Spleen (tissue), 11 donors: ENCODE measurements at regions not wholly inside any gene's neighbourhood (a gene's known extent, or its start where the extent isn't known, plus 50 kb on each side); places are given as distances from the start of the nearest gene placed in this dataset.
A peak's percentile ranks its signal among the peaks of the same experiment; 100 is the strongest.

Experiments used
- DNase-seq: peaks from one replicate; pipeline ENCODE4 v3.0.0-alpha.2; 2020
- H3K27ac ChIP-seq, 8 donors: fragments of 200-600 bp; sonication (generic) in 7 of 8; 1 replicate in 4 of 8; 2 replicates in 4 of 8; pipeline versions ENCODE4 v1.5.0 to v1.8.0; 2016 to 2021; ENCODE audit warnings: inconsistent platforms in 4 of 8, mild to moderate bottlenecking in 4 of 8, moderate library complexity in 1 of 8
- H3K27me3 ChIP-seq, 7 donors: fragments of 200-600 bp; sonication (generic) in 6 of 7; replicated peaks in 1 of 7; 1 replicate in 4 of 7; 2 replicates in 3 of 7; pipeline versions ENCODE4 v1.5.0 to v1.8.0; 2016 to 2021; ENCODE audit warnings: inconsistent platforms in 3 of 7, mild to moderate bottlenecking in 1 of 7
- H3K36me3 ChIP-seq, 6 donors: fragments of 200-600 bp; sonication (generic) in 5 of 6; 1 replicate in 4 of 6; 2 replicates in 2 of 6; pipeline versions ENCODE4 v1.5.0 to v1.8.0; 2016 to 2021; ENCODE audit warnings: inconsistent platforms in 2 of 6
- H3K4me1 ChIP-seq, 6 donors: fragments of 200-600 bp; sonication (generic) in 5 of 6; 1 replicate in 3 of 6; 2 replicates in 3 of 6; pipeline versions ENCODE4 v1.5.0 to v1.8.0; 2016 to 2021; ENCODE audit warnings: inconsistent platforms in 3 of 6
- H3K4me3 ChIP-seq, 8 donors: fragments of 200-600 bp; sonication (generic) in 7 of 8; 1 replicate in 4 of 8; 2 replicates in 4 of 8; pipeline versions ENCODE4 v1.5.0 to v1.8.0; 2016 to 2021; ENCODE audit warnings: inconsistent platforms in 4 of 8, mild to moderate bottlenecking in 4 of 8, moderate library complexity in 2 of 8
- H3K9me3 ChIP-seq, 8 donors: fragments of 200-600 bp; sonication (generic) in 7 of 8; 1 replicate in 4 of 8; 2 replicates in 4 of 8; pipeline versions ENCODE4 v1.5.0 to v1.8.0; 2016 to 2021; ENCODE audit warnings: inconsistent platforms in 4 of 8
- POLR2A ChIP-seq, 3 donors: fragments of 450-650 bp; IDR thresholded peaks; one replicate each; pipeline ENCODE4 v1.5.1; 2017; ENCODE audit warnings: antibody characterized with exemption in 3 of 3, mild to moderate bottlenecking in 1 of 3
- POLR2AphosphoS5 ChIP-seq, 3 donors: sonication (generic); formaldehyde crosslinking; IDR thresholded peaks; one replicate each; pipeline ENCODE4 v1.5.1; 2017; ENCODE audit warnings: antibody characterized with exemption in 3 of 3
- WGBS, 5 donors: extraction: QIAGEN DNeasy Blood & Tissue Kit in 3 of 5; methylation state at CpG; one replicate each; pipeline versions ENCODE4 v1.1.5 to v1.1.7; 2013 to 2018; 5-methylcytosine and 5-hydroxymethylcytosine counted together
- intact Hi-C: fragments of 100-400 bp; cut with DNase I; formaldehyde crosslinking; loops from one replicate; pipeline ENCODE4 v1.15.0; 2023; ENCODE audit warnings: low total_unique reads
- TF ChIP-seq, protein P1 (sequence below), 11 experiments: fragments of 200-600 bp in 7 of 11; fragments of 450-650 bp in 4 of 11; sonication (generic) in 4 of 11; IDR thresholded peaks in 8 of 11; conservative IDR thresholded peaks in 3 of 11; 1 replicate in 7 of 11; 2 replicates in 4 of 11; pipeline versions ENCODE4 v1.4.0 to v1.8.0; 2016 to 2021; ENCODE audit warnings: antibody characterized with exemption in 11 of 11, inconsistent platforms in 4 of 11, mild to moderate bottlenecking in 1 of 11
- donor health status: healthy with polysubstance abuse.
- donor health status: DM: no; HTN: no; CAD: no; lungs with moderate emphysema.
- donor health status: DM: no; HTN: no; CAD: no.
- donor health status: Bipolar disorder and iron deficiency.
- donor health status: healthy.
- donor health status: DM: no; HTN: no; CAD: no.
- donor health status: DM: yes; HTN: yes; CAD: no.

DNA sequence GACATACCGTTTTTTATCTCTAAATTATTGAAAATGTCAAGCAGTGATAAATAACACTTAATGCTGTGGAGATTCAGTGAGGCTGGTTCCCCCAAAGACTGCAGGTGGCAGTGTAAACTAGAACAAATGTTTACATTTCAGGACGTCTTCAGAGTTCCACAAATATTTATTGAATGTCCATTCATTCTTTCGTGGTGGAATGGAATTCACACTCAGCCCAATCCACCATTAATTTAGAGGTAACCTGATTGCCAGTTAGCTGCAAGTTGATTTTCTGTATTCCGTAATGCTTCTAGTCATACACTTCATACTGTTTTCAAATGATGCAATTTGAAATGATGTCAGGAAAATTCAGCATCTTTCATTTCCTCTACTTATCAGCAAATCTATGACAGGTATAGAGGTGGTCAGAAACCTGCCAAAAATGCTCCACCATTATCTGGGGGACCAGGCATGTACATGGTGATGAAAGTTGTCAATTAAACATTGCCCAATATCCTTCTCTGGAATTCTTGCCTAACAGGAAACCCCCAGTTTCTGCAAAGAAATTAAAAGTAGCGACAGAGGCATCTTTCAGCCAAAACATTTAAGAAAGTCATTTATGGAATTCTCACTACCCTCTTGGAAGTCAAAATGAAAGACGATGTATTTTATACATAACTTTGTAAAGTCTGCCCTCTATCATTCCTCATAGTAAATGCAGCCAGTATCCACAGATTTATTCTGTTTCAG, 94.3 kb upstream of the BMAL1 start:
- TF ChIP-seq POLR2A (IDR thresholded peaks at IDR 0.05): no peak
- TF ChIP-seq, protein P1, sequence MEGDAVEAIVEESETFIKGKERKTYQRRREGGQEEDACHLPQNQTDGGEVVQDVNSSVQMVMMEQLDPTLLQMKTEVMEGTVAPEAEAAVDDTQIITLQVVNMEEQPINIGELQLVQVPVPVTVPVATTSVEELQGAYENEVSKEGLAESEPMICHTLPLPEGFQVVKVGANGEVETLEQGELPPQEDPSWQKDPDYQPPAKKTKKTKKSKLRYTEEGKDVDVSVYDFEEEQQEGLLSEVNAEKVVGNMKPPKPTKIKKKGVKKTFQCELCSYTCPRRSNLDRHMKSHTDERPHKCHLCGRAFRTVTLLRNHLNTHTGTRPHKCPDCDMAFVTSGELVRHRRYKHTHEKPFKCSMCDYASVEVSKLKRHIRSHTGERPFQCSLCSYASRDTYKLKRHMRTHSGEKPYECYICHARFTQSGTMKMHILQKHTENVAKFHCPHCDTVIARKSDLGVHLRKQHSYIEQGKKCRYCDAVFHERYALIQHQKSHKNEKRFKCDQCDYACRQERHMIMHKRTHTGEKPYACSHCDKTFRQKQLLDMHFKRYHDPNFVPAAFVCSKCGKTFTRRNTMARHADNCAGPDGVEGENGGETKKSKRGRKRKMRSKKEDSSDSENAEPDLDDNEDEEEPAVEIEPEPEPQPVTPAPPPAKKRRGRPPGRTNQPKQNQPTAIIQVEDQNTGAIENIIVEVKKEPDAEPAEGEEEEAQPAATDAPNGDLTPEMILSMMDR (IDR thresholded peaks at IDR 0.05 in 8 of 11, conservative IDR thresholded peaks at IDR 0.05 in 3 of 11): peak in 8 of 11 experiments; percentile 8 to 37 (median 31)
- intact Hi-C loops: loop anchor here (10.0 kb wide), 1 partner anchor 218 kb away; no protein-coding TSS in a partner anchor
- H3K4me3 ChIP-seq: peak overlapping the region in 1 of 8 donors; percentile 37

DNA sequence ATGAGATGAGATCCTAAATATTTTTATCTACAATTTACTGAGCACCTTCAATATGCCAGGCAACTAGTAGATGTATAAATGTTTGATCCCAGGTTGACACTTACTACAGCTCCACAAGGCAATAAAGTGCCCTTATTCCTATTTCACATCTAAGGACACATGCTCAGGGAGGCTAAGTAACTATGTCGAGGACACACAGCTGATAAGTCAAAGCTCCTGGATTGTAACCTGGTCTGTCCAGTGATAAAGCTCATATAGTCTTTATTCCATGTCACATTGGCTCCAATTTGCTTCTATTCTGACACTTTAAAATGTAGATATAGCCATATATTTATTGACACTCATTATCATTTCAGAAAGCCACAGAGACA, 93.8 kb upstream of the BMAL1 start:
- H3K36me3 ChIP-seq: no peaks in the 10 kb centered on the region
- peaks cover 0 to 8% (median 6%) of the 10 kb centered on the region in 6 donors for H3K4me1 ChIP-seq
- 85 to 98% (median 88%) methylated on average over 1 of the region's 1 CpG for WGBS, 5 donors
- no peaks in the 10 kb centered on the region for H3K27me3 ChIP-seq
- no peak for TF ChIP-seq POLR2AphosphoS5 (IDR thresholded peaks at IDR 0.05)
- no peak for TF ChIP-seq POLR2A (IDR thresholded peaks at IDR 0.05)
- TF ChIP-seq, protein P1 (IDR thresholded peaks at IDR 0.05 in 8 of 11, conservative IDR thresholded peaks at IDR 0.05 in 3 of 11): no peak
- H3K4me3 ChIP-seq: peak overlapping the region in 1 of 8 donors; percentile 37
- H3K9me3 ChIP-seq: peaks cover 6 to 25% (median 22%) of the 10 kb centered on the region in 8 donors
- DNase-seq: no peak
- no peak overlapping the region for H3K27ac ChIP-seq
- intact Hi-C loops: loop anchor here (10.0 kb wide), 1 partner anchor 219 kb away; no protein-coding TSS in a partner anchor

More for the DNA sequence above, 94.3 kb upstream of the BMAL1 start:
- no peak for DNase-seq
- WGBS, 5 donors: 10 to 18% (median 13%) methylated on average over 6 of the region's 6 CpGs
- H3K4me1 ChIP-seq: peaks cover 0 to 8% (median 6%) of the 10 kb centered on the region in 6 donors
- H3K9me3 ChIP-seq: peaks cover 3 to 20% (median 17%) of the 10 kb centered on the region in 8 donors
- no peak overlapping the region for H3K27ac ChIP-seq
- no peaks in the 10 kb centered on the region for H3K27me3 ChIP-seq
- H3K36me3 ChIP-seq: no peaks in the 10 kb centered on the region

DNA sequence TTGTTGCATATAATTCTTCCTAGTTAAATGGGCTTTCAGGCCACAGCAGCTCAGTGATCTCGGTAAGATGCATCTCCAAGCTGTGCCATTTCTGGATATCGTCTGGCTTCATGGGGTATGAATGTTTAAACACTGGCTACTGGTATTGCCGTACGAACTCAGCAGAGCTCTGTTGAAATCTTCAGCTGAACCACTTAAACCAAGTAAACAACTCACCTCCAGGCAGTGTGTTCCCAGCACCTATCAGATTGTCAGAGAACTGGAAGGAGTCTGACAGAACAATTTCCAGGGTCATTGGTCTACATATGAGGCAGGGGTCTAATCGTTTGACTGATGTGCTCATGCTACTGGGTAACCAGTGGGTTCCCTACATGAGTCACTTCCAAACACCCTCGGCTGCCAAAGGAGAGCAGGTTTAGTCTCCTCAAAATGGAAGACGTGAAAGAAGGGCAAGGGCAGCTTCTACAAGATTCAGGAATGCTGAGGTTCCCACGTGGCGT, 93.2 kb upstream of the BMAL1 start:
- intact Hi-C loops: loop anchor here (10.0 kb wide), 1 partner anchor 220 kb away; no protein-coding TSS in a partner anchor
- H3K4me1 ChIP-seq: peaks cover 0 to 8% (median 6%) of the 10 kb centered on the region in 6 donors
- peaks cover 6 to 30% (median 24%) of the 10 kb centered on the region in 8 donors for H3K9me3 ChIP-seq
- 76 to 86% (median 77%) methylated on average over 9 of the region's 9 CpGs for WGBS, 5 donors
- H3K4me3 ChIP-seq: no peak overlapping the region
- H3K27ac ChIP-seq: no peak overlapping the region
- no peak for DNase-seq
- no peak for TF ChIP-seq POLR2A (IDR thresholded peaks at IDR 0.05)
- no peaks in the 10 kb centered on the region for H3K36me3 ChIP-seq
- H3K27me3 ChIP-seq: no peaks in the 10 kb centered on the region

- no peak overlapping the region for H3K27ac ChIP-seq
- H3K36me3 ChIP-seq: no peaks in the 10 kb centered on the region
- no peak for TF ChIP-seq POLR2A (IDR thresholded peaks at IDR 0.05)
- TF ChIP-seq, protein P1 (IDR thresholded peaks at IDR 0.05 in 8 of 11, conservative IDR thresholded peaks at IDR 0.05 in 3 of 11): no peak
- no peak for TF ChIP-seq POLR2AphosphoS5 (IDR thresholded peaks at IDR 0.05)
- peaks cover 6 to 31% (median 24%) of the 10 kb centered on the region in 8 donors for H3K9me3 ChIP-seq
- intact Hi-C loops: loop anchor here (10.0 kb wide), 1 partner anchor 223 kb away; no protein-coding TSS in a partner anchor
- peaks cover 0 to 10% (median 0%) of the 10 kb centered on the region in 7 donors for H3K27me3 ChIP-seq
- DNase-seq: no peak
- peaks cover 0 to 6% (median 4%) of the 10 kb centered on the region in 6 donors for H3K4me1 ChIP-seq
- H3K4me3 ChIP-seq: no peak overlapping the region
Measured at GRCh38 chr11:13188179-13188578, 89.4 kb upstream of the BMAL1 start.
